ENCODE measurements at regions not wholly inside any gene's neighbourhood (a gene's known extent, or its start where the extent isn't known, plus 50 kb on each side); places are given as distances from the start of the nearest gene placed in this dataset.

- H3K4me3 ChIP-seq (ENCODE audit: low read depth, low read length) = no peak overlapping the region
- 73% methylated on average over 4 of the region's 4 CpGs for WGBS
- H3K4me1 ChIP-seq (ENCODE audit: insufficient read depth) = no peaks in the 10 kb centered on the region
- H3K27ac ChIP-seq (ENCODE audit: low read depth) = no peak overlapping the region
- DNase-seq (ENCODE audit: extremely low spot score) = no peak
- H3K36me3 ChIP-seq (ENCODE audit: insufficient read depth) = no peaks in the 10 kb centered on the region
Observed at GRCh38 chr4:181536196-181536746, 706.9 kb upstream of the TENM3 start.

GRCh38 chr4:181536811-181537434, 706.3 kb upstream of the TENM3 start:
- H3K36me3 ChIP-seq (ENCODE audit: insufficient read depth) = no peaks in the 10 kb centered on the region
- H3K4me3 ChIP-seq (ENCODE audit: low read depth, low read length) = no peak overlapping the region
- H3K4me1 ChIP-seq (ENCODE audit: insufficient read depth) = no peaks in the 10 kb centered on the region
- no peak overlapping the region for H3K27ac ChIP-seq (ENCODE audit: low read depth)
- no peak for DNase-seq (ENCODE audit: extremely low spot score)
- 25% methylated on average over 5 of the region's 5 CpGs for WGBS

GRCh38 chr4:181538431-181538830, 704.8 kb upstream of the TENM3 start:
- Histone ChIP-seq H3K27ac (ENCODE audit: low read depth) (no peak overlapping the region), H3K36me3 (ENCODE audit: insufficient read depth) (no peaks in the 10 kb centered on the region), H3K4me1 (ENCODE audit: insufficient read depth) (no peaks in the 10 kb centered on the region), H3K4me3 (ENCODE audit: low read depth, low read length) (no peak overlapping the region)
- 76% methylated on average over 3 of the region's 3 CpGs for WGBS
- DNase-seq (ENCODE audit: extremely low spot score) = no peak

GRCh38 chr4:181541396-181541795, 701.8 kb upstream of the TENM3 start:
- H3K4me3 ChIP-seq (ENCODE audit: low read depth, low read length) = no peak overlapping the region
- 82% methylated on average over 2 of the region's 2 CpGs for WGBS
- H3K27ac ChIP-seq (ENCODE audit: low read depth) = no peak overlapping the region
- no peaks in the 10 kb centered on the region for H3K36me3 ChIP-seq (ENCODE audit: insufficient read depth)
- DNase-seq (ENCODE audit: extremely low spot score) = no peak
- H3K4me1 ChIP-seq (ENCODE audit: insufficient read depth) = no peaks in the 10 kb centered on the region

- Histone ChIP-seq H3K4me3 (ENCODE audit: low read depth, low read length) (no peak overlapping the region), H3K4me1 (ENCODE audit: insufficient read depth) (no peaks in the 10 kb centered on the region), H3K36me3 (ENCODE audit: insufficient read depth) (no peaks in the 10 kb centered on the region), H3K27ac (ENCODE audit: low read depth) (no peak overlapping the region)
- 73% methylated on average over 9 of the region's 9 CpGs for WGBS
- DNase-seq (ENCODE audit: extremely low spot score) = no peak
Observed at GRCh38 chr4:181548873-181549575, 694.2 kb upstream of the TENM3 start.

- WGBS = 51% methylated on average over 3 of the region's 3 CpGs
Observed at GRCh38 chr4:181549576-181550188, 693.5 kb upstream of the TENM3 start.

GRCh38 chr4:181550381-181550780, 692.8 kb upstream of the TENM3 start:
- H3K4me3 ChIP-seq (ENCODE audit: low read depth, low read length) = no peak overlapping the region
- WGBS = 97% methylated on average over 1 of the region's 1 CpG
- no peak for DNase-seq (ENCODE audit: extremely low spot score)
- H3K36me3 ChIP-seq (ENCODE audit: insufficient read depth) = no peaks in the 10 kb centered on the region
- H3K4me1 ChIP-seq (ENCODE audit: insufficient read depth) = no peaks in the 10 kb centered on the region
- H3K27ac ChIP-seq (ENCODE audit: low read depth) = no peak overlapping the region

More at GRCh38 chr4:181549576-181550188, 693.5 kb upstream of the TENM3 start:
- no peaks in the 10 kb centered on the region for H3K36me3 ChIP-seq (ENCODE audit: insufficient read depth)
- no peaks in the 10 kb centered on the region for H3K4me1 ChIP-seq (ENCODE audit: insufficient read depth)
- no peak overlapping the region for H3K27ac ChIP-seq (ENCODE audit: low read depth)
- H3K4me3 ChIP-seq (ENCODE audit: low read depth, low read length) = no peak overlapping the region
- no peak for DNase-seq (ENCODE audit: extremely low spot score)

- Histone ChIP-seq H3K27ac (ENCODE audit: low read depth) (no peak overlapping the region), H3K4me3 (ENCODE audit: low read depth, low read length) (no peak overlapping the region), H3K4me1 (ENCODE audit: insufficient read depth) (no peaks in the 10 kb centered on the region), H3K36me3 (ENCODE audit: insufficient read depth) (no peaks in the 10 kb centered on the region)
- 62% methylated on average over 4 of the region's 4 CpGs for WGBS
- DNase-seq (ENCODE audit: extremely low spot score) = no peak
Observed at GRCh38 chr4:181559637-181560036, 683.6 kb upstream of the TENM3 start.

GRCh38 chr4:181562399-181562798, 680.8 kb upstream of the TENM3 start:
- Histone ChIP-seq H3K36me3 (ENCODE audit: insufficient read depth) (no peaks in the 10 kb centered on the region), H3K4me3 (ENCODE audit: low read depth, low read length) (no peak overlapping the region), H3K27ac (ENCODE audit: low read depth) (no peak overlapping the region), H3K4me1 (ENCODE audit: insufficient read depth) (no peaks in the 10 kb centered on the region)
- no peak for DNase-seq (ENCODE audit: extremely low spot score)
- WGBS = 93% methylated on average over 2 of the region's 2 CpGs

GRCh38 chr4:181564625-181565024, 678.6 kb upstream of the TENM3 start:
- H3K36me3 ChIP-seq (ENCODE audit: insufficient read depth) = no peaks in the 10 kb centered on the region
- no peak for DNase-seq (ENCODE audit: extremely low spot score)
- 82% methylated on average over 6 of the region's 6 CpGs for WGBS
- no peaks in the 10 kb centered on the region for H3K4me1 ChIP-seq (ENCODE audit: insufficient read depth)
- H3K27ac ChIP-seq (ENCODE audit: low read depth) = no peak overlapping the region
- no peak overlapping the region for H3K4me3 ChIP-seq (ENCODE audit: low read depth, low read length)

GRCh38 chr4:181566490-181566889, 676.7 kb upstream of the TENM3 start:
- no peaks in the 10 kb centered on the region for H3K4me1 ChIP-seq (ENCODE audit: insufficient read depth)
- DNase-seq (ENCODE audit: extremely low spot score) = peak; percentile 5
- H3K36me3 ChIP-seq (ENCODE audit: insufficient read depth) = no peaks in the 10 kb centered on the region
- H3K4me3 ChIP-seq (ENCODE audit: low read depth, low read length) = no peak overlapping the region
- 49% methylated on average over 7 of the region's 7 CpGs for WGBS
- H3K27ac ChIP-seq (ENCODE audit: low read depth) = no peak overlapping the region

- Histone ChIP-seq H3K27ac (ENCODE audit: low read depth) (no peak overlapping the region), H3K4me1 (ENCODE audit: insufficient read depth) (no peaks in the 10 kb centered on the region), H3K4me3 (ENCODE audit: low read depth, low read length) (no peak overlapping the region), H3K36me3 (ENCODE audit: insufficient read depth) (no peaks in the 10 kb centered on the region)
- no peak for DNase-seq (ENCODE audit: extremely low spot score)
- 51% methylated on average over 2 of the region's 2 CpGs for WGBS
Observed at GRCh38 chr4:181569553-181569952, 673.6 kb upstream of the TENM3 start.

GRCh38 chr4:181578911-181579310, 664.3 kb upstream of the TENM3 start:
- Histone ChIP-seq H3K36me3 (ENCODE audit: insufficient read depth) (no peaks in the 10 kb centered on the region), H3K4me1 (ENCODE audit: insufficient read depth) (no peaks in the 10 kb centered on the region), H3K27ac (ENCODE audit: low read depth) (no peak overlapping the region), H3K4me3 (ENCODE audit: low read depth, low read length) (no peak overlapping the region)
- no peak for DNase-seq (ENCODE audit: extremely low spot score)
- 58% methylated on average over 5 of the region's 5 CpGs for WGBS

- Histone ChIP-seq H3K4me1 (ENCODE audit: insufficient read depth) (no peaks in the 10 kb centered on the region), H3K27ac (ENCODE audit: low read depth) (no peak overlapping the region), H3K36me3 (ENCODE audit: insufficient read depth) (no peaks in the 10 kb centered on the region), H3K4me3 (ENCODE audit: low read depth, low read length) (no peak overlapping the region)
- DNase-seq (ENCODE audit: extremely low spot score) = no peak
- 88% methylated on average over 2 of the region's 2 CpGs for WGBS
Observed at GRCh38 chr4:181579486-181579885, 663.7 kb upstream of the TENM3 start.
